K562 (cell line): ENCODE measurements at regions not wholly inside any gene's neighbourhood (a gene's known extent, or its start where the extent isn't known, plus 50 kb on each side); places are given as distances from the start of the nearest gene placed in this dataset.

Experiments used
- ATAC-seq: fragments of 200-7000 bp; cut with Tn5 transposase; 3 replicates; pipeline ENCODE4 v1.9.1; 2020; ENCODE audit warnings: moderate library complexity
- BruUV-seq: library from RNA; stranded (reverse); fragments of 400-500 nt; replicated peaks from 2 replicates; lab custom pipeline; 2021; lab: Mats Ljungman, UMichigan
- CTCF ChIA-PET: fragments of 300-600 bp; formaldehyde crosslinking; extraction: SDS; loops from one replicate; lab custom pipeline; 2021; ENCODE audit warnings: low intra/inter-chr PET ratio; lab: Yijun Ruan, JAX
- POLR2A ChIA-PET: fragments of 300-600, 350-650 bp; sonication (Branson Sonifier 250); formaldehyde crosslinking; extraction: SDS; loops from one replicate; lab custom pipeline; 2021; ENCODE audit warnings: antibody characterized with exemption, inconsistent platforms; lab: Yijun Ruan, JAX
- DNase-seq, 4 experiments: peaks; one replicate each; pipeline versions ENCODE4 v3.0.0 to v3.0.0-alpha.2; 2011 to 2018; ENCODE audit warnings: low spot score in 3 of 4, mixed read lengths in 3 of 4; ENCODE audit errors: extremely low read depth in 1 of 4
- FAIRE-seq: peaks from 2 replicates; lab custom pipeline; 2011; peaks lifted over from hg19 to GRCh38; lab: Jason Lieb, UNC
- H2AFZ ChIP-seq: 2 replicates; pipeline ENCODE4 v1.6.0; 2011; ENCODE audit warnings: low read depth, low read length, control low read depth, inconsistent platforms
- H3K27ac ChIP-seq: fragments of 200-600 bp; 3 replicates; pipeline ENCODE4 v1.8.0; 2011; ENCODE audit warnings: low read depth, mild to moderate bottlenecking, control low read depth, inconsistent platforms, low read length, moderate library complexity, mixed read lengths; ENCODE audit errors: extremely low read depth
- H3K27me3 ChIP-seq, 2 experiments: fragments of 300-600 bp in 1 of 2; 2 replicates in 1 of 2; 3 replicates in 1 of 2; pipeline versions ENCODE4 v1.6.0 to v1.8.0; 2011; ENCODE audit warnings: inconsistent platforms in 2 of 2, low read length in 2 of 2, mild to moderate bottlenecking in 1 of 2, mixed read lengths in 1 of 2, moderate library complexity in 1 of 2; ENCODE audit not compliant: control insufficient read depth in 2 of 2, insufficient read depth in 2 of 2
- H3K36me3 ChIP-seq: fragments of 300-600 bp; 3 replicates; pipeline ENCODE4 v1.8.0; 2011; ENCODE audit warnings: mild to moderate bottlenecking, low read length, inconsistent platforms; ENCODE audit not compliant: control insufficient read depth, insufficient read depth
- H3K4me1 ChIP-seq, 2 experiments: fragments of 200-600 bp in 1 of 2; replicated peaks in 1 of 2; 2 replicates in 1 of 2; 3 replicates in 1 of 2; pipeline versions ENCODE4 v1.5.1 to v1.8.0; 2011; ENCODE audit warnings: inconsistent platforms in 2 of 2, low read length in 2 of 2, mild to moderate bottlenecking in 1 of 2, mixed read lengths in 1 of 2, moderate library complexity in 1 of 2; ENCODE audit not compliant: control insufficient read depth in 2 of 2, insufficient read depth in 2 of 2
- H3K4me2 ChIP-seq: 2 replicates; pipeline ENCODE4 v1.6.1; 2011; ENCODE audit warnings: low read length, control low read depth, inconsistent platforms, mixed read lengths; ENCODE audit not compliant: insufficient read depth
- H3K4me3 ChIP-seq: fragments of 200-600 bp; sonication (generic), shearing (Covaris generic); 2 replicates; pipeline ENCODE4 v1.5.1; 2016; ENCODE audit warnings: control low read depth, inconsistent platforms
- H3K79me2 ChIP-seq: fragments of 200-600 bp; 3 replicates; pipeline ENCODE4 v1.8.0; 2011; ENCODE audit warnings: low read length, inconsistent platforms; ENCODE audit not compliant: control insufficient read depth, insufficient read depth
- H3K9ac ChIP-seq, 2 experiments: 2 replicates each; pipeline versions ENCODE4 v1.6.0 to v1.6.1; 2011; ENCODE audit warnings: low read depth in 2 of 2, low read length in 2 of 2, control low read depth in 1 of 2, inconsistent platforms in 1 of 2, mild to moderate bottlenecking in 1 of 2, mixed read lengths in 1 of 2; ENCODE audit not compliant: insufficient read depth in 1 of 2
- H3K9me1 ChIP-seq: one replicate; pipeline ENCODE4 v1.6.0; 2011; ENCODE audit warnings: inconsistent platforms, mild to moderate bottlenecking, low read length, moderate library complexity; ENCODE audit not compliant: control insufficient read depth, insufficient read depth
- H3K9me3 ChIP-seq: replicated peaks from 2 replicates; pipeline ENCODE4 v1.5.1; 2011; ENCODE audit warnings: low read depth, low read length, inconsistent platforms; ENCODE audit not compliant: control insufficient read depth, insufficient read depth
- H4K20me1 ChIP-seq: replicated peaks from 2 replicates; pipeline ENCODE4 v1.6.1; 2011; ENCODE audit warnings: low read length, inconsistent platforms, mixed read lengths; ENCODE audit not compliant: control insufficient read depth, insufficient read depth
- CHD1 ChIP-seq: fragments of 200-600 bp; sonication (generic); IDR thresholded peaks from one replicate; pipeline ENCODE4 v1.6.1; 2012; ENCODE audit warnings: mild to moderate bottlenecking, moderate library complexity, low read length, inconsistent platforms
- GABPB1 ChIP-seq: sonication (generic); formaldehyde crosslinking; IDR thresholded peaks from 2 replicates; pipeline ENCODE4 v1.8.0; 2022; ENCODE audit warnings: mild to moderate bottlenecking, missing genetic modification reagents
- HDGF ChIP-seq: fragments of 450-650 bp; IDR thresholded peaks from 2 replicates; pipeline ENCODE4 v1.6.1; 2016
- HOXB6 ChIP-seq: fragments of 250-450 bp; sonication (Bioruptor Pico); IDR thresholded peaks from 2 replicates; pipeline ENCODE4 v1.5.1; 2022; ENCODE audit warnings: mild to moderate bottlenecking, borderline replicate concordance
- KAT8 ChIP-seq: fragments of 450-650 bp; IDR thresholded peaks from 2 replicates; pipeline ENCODE4 v1.6.1; 2016; ENCODE audit warnings: low read depth, mild to moderate bottlenecking
- LEF1 ChIP-seq: fragments of 450-650 bp; IDR thresholded peaks from 2 replicates; pipeline ENCODE4 v1.6.1; 2016; ENCODE audit warnings: mild to moderate bottlenecking
- MBD2 ChIP-seq: sonication (generic); IDR thresholded peaks from 2 replicates; pipeline ENCODE4 v1.6.1; 2016; ENCODE audit warnings: low read depth, borderline replicate concordance
- MTA1 ChIP-seq: fragments of 450-650 bp; IDR thresholded peaks from 2 replicates; pipeline ENCODE4 v1.6.1; 2017; ENCODE audit warnings: borderline replicate concordance
- RAD51 ChIP-seq: fragments of 450-650 bp; IDR thresholded peaks from 2 replicates; pipeline ENCODE4 v1.7.1; 2016; ENCODE audit warnings: low read depth, mild to moderate bottlenecking, borderline replicate concordance
- SAFB ChIP-seq: fragments of 200-400 bp; formaldehyde crosslinking; IDR thresholded peaks from 2 replicates; pipeline ENCODE4 v1.6.1; 2017; ENCODE audit warnings: low read depth, low read length, borderline replicate concordance
- ZBTB9 ChIP-seq: fragments of 450-650 bp; formaldehyde crosslinking; IDR thresholded peaks from 2 replicates; pipeline ENCODE4 v1.4.0; 2020; ENCODE audit warnings: mild to moderate bottlenecking, moderate library complexity
- ZFP1 ChIP-seq: fragments of 450-650 bp; formaldehyde crosslinking; IDR thresholded peaks from 2 replicates; pipeline ENCODE4 v1.4.0; 2020; ENCODE audit warnings: mild to moderate bottlenecking, mixed read lengths
- ZNF124 ChIP-seq: sonication (generic); formaldehyde crosslinking; IDR thresholded peaks from 2 replicates; pipeline ENCODE4 v1.8.1; 2022; ENCODE audit warnings: missing genetic modification reagents
- ZNF277 ChIP-seq: fragments of 250-450 bp; sonication (Bioruptor Pico); IDR thresholded peaks from 2 replicates; pipeline ENCODE4 v1.8.0; 2022; ENCODE audit warnings: inconsistent platforms, mild to moderate bottlenecking, moderate library complexity, borderline replicate concordance
- ZNF395 ChIP-seq: fragments of 200-800 bp; sonication (Bioruptor generic); IDR thresholded peaks from 2 replicates; pipeline ENCODE4 v1.6.1; 2017; ENCODE audit warnings: missing genetic modification characterization, missing compliant biosample characterization
- ZNF589 ChIP-seq: fragments of 200-800 bp; sonication (Bioruptor generic); IDR thresholded peaks from 2 replicates; pipeline ENCODE4 v1.6.1; 2016; ENCODE audit warnings: low read depth, missing genetic modification characterization, missing compliant biosample characterization
- ZNF75A ChIP-seq: fragments of 450-650 bp; formaldehyde crosslinking; IDR thresholded peaks from 2 replicates; pipeline ENCODE4 v1.4.0; 2020; ENCODE audit warnings: mild to moderate bottlenecking
- in situ Hi-C: fragments of 300-500 bp; cut with MboI; formaldehyde crosslinking; loops from 4 replicates; pipeline ENCODE4 v1.15.0; 2018; ENCODE audit warnings: inconsistent platforms, mixed read lengths
- intact Hi-C: fragments of 100-400 bp; cut with micrococcal nuclease; formaldehyde crosslinking; loops from 2 replicates; pipeline ENCODE4 v1.14.2; 2022
- TF ChIP-seq, protein P1 (sequence below), 2 experiments: IDR thresholded peaks; 2 replicates each; pipeline ENCODE4 v1.6.1; 2012; ENCODE audit warnings: improper control_type of control experiment in 2 of 2, low read depth in 2 of 2, low read length in 2 of 2, borderline replicate concordance in 1 of 2

- no peak for TF ChIP-seq ZNF395 (CRISPR knock-in tag)
Observed at GRCh38 chrX:127571834-127572233, 480.4 kb downstream of the ACTRT1 start (continued).

DNA sequence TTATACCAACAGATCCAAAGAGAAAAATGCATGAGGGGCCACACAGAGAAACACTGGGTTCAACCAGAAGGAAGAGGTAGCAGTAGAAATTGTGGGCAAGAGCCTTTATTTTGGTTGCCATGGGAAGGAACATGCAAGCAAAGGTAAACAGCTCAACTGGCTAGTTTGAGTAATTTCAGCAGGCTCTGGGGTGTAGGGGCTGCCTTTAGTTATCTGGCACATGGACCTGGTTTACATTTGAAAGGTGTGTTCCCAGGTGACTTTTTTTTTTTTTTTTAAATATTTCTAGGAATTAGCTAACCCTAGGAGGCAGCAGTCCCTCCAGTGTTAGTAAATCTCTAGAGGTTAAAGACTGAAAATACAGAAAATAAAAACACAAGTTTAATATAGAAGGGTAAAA lies 481.9 kb downstream of the ACTRT1 start:
- FAIRE-seq, result no peak
- H2AFZ ChIP-seq, result no peak overlapping the region
- no peaks in the 10 kb centered on the region for H3K9me1 ChIP-seq
- no peak overlapping the region for H3K4me2 ChIP-seq
- H3K27me3 ChIP-seq, result no peaks in the 10 kb centered on the region
- no peak overlapping the region for H3K27ac ChIP-seq
- in situ Hi-C loops (no loop called here), intact Hi-C loops (no loop called here)
- H3K9ac ChIP-seq, result no peak overlapping the region
- no peak overlapping the region for H3K4me3 ChIP-seq
- ChIA-PET CTCF (no interaction called here), POLR2A (no interaction called here)
- H3K36me3 ChIP-seq, result no peaks in the 10 kb centered on the region
- BruUV-seq, result no TSS peak
- no peaks in the 10 kb centered on the region for H3K4me1 ChIP-seq
- 0 out of 2 replicates have a peak, but pooled peaks cover 1% of the 10 kb centered on the region for H3K9me3 ChIP-seq
- H3K79me2 ChIP-seq, result no peaks in the 10 kb centered on the region
- no peak for DNase-seq
- ATAC-seq, result no peak
- H4K20me1 ChIP-seq, result no peaks in the 10 kb centered on the region
- no peak for TF ChIP-seq MTA1
- TF ChIP-seq KAT8, result no peak
- no peak for TF ChIP-seq CHD1
- TF ChIP-seq ZNF75A, result no peak
- TF ChIP-seq LEF1, result no peak
- no peak for TF ChIP-seq GABPB1 (CRISPR knock-in tag)
- no peak for TF ChIP-seq ZFP1 (CRISPR knock-in tag)
- TF ChIP-seq SAFB, result no peak
- TF ChIP-seq HDGF, result no peak
- TF ChIP-seq ZBTB9 (CRISPR knock-in tag), result no peak
- no peak for TF ChIP-seq HOXB6 (CRISPR knock-in tag)
- no peak for TF ChIP-seq ZNF124
- no peak for TF ChIP-seq ZNF277
- TF ChIP-seq MBD2, result no peak
- TF ChIP-seq, protein P1, sequence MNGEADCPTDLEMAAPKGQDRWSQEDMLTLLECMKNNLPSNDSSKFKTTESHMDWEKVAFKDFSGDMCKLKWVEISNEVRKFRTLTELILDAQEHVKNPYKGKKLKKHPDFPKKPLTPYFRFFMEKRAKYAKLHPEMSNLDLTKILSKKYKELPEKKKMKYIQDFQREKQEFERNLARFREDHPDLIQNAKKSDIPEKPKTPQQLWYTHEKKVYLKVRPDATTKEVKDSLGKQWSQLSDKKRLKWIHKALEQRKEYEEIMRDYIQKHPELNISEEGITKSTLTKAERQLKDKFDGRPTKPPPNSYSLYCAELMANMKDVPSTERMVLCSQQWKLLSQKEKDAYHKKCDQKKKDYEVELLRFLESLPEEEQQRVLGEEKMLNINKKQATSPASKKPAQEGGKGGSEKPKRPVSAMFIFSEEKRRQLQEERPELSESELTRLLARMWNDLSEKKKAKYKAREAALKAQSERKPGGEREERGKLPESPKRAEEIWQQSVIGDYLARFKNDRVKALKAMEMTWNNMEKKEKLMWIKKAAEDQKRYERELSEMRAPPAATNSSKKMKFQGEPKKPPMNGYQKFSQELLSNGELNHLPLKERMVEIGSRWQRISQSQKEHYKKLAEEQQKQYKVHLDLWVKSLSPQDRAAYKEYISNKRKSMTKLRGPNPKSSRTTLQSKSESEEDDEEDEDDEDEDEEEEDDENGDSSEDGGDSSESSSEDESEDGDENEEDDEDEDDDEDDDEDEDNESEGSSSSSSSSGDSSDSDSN (IDR thresholded peaks at IDR 0.05; ENCODE audit: borderline replicate concordance in 1 of 2, low read depth in 2 of 2, low read length in 2 of 2), result no peak
- no peak for TF ChIP-seq RAD51
- TF ChIP-seq ZNF589, result no peak
